HL-60 (cell line): ENCODE measurements at regions not wholly inside any gene's neighbourhood (a gene's known extent, or its start where the extent isn't known, plus 50 kb on each side); places are given as distances from the start of the nearest gene placed in this dataset.

Source experiments
- DNase-seq, 2 experiments: peaks; one replicate each; pipeline ENCODE4 v3.0.0-alpha.2; 2010 to 2020; ENCODE audit warnings: low read depth in 1 of 2, low spot score in 1 of 2
- H3K27ac ChIP-seq: fragments of 250-450 bp; sonication (Bioruptor Pico); replicated peaks from 2 replicates; pipeline ENCODE4 v1.5.1; 2020; ENCODE audit warnings: mild to moderate bottlenecking, moderate library complexity
- H3K27me3 ChIP-seq: fragments of 250-450 bp; sonication (Bioruptor Pico); 2 replicates; pipeline ENCODE4 v1.5.1; 2021; ENCODE audit warnings: mild to moderate bottlenecking, moderate library complexity; ENCODE audit not compliant: insufficient read depth, poor library complexity, severe bottlenecking
- H3K4me3 ChIP-seq: replicated peaks from 2 replicates; pipeline ENCODE4 v1.5.1; 2011; ENCODE audit warnings: mild to moderate bottlenecking, control low read depth, low read length; ENCODE audit not compliant: insufficient read depth
- CTCF ChIP-seq: IDR thresholded peaks from one replicate; pipeline ENCODE4 v1.5.1; 2011; ENCODE audit warnings: low read length, control low read depth, inconsistent platforms; ENCODE audit not compliant: insufficient read depth
- GABPA ChIP-seq: IDR thresholded peaks from 2 replicates; pipeline ENCODE4 v1.6.1; 2012; ENCODE audit warnings: low read depth
- POLR2AphosphoS5 ChIP-seq: IDR thresholded peaks from 2 replicates; pipeline ENCODE4 v1.6.1; 2012; ENCODE audit warnings: low read depth
- REST ChIP-seq: IDR thresholded peaks from 2 replicates; pipeline ENCODE4 v1.6.1; 2012; ENCODE audit warnings: low read depth; ENCODE audit not compliant: insufficient replicate concordance
- SPI1 ChIP-seq: IDR thresholded peaks from 2 replicates; pipeline ENCODE4 v1.6.1; 2012; ENCODE audit warnings: low read depth, mild to moderate bottlenecking, borderline replicate concordance

- no peak overlapping the region for H3K4me3 ChIP-seq
- H3K27me3 ChIP-seq = no peaks in the 10 kb centered on the region
- H3K27ac ChIP-seq = no peak overlapping the region
- DNase-seq = no peak
- TF ChIP-seq CTCF = no peak
- no peak for TF ChIP-seq POLR2AphosphoS5
- no peak for TF ChIP-seq REST
- TF ChIP-seq GABPA = no peak
- no peak for TF ChIP-seq SPI1
Observed at GRCh38 chr7:16300361-16300895, 120.9 kb downstream of the CRPPA start.

GRCh38 chr7:16299853-16300252 is 121.5 kb downstream of the CRPPA start:
- H3K4me3 ChIP-seq = no peak overlapping the region
- H3K27ac ChIP-seq = no peak overlapping the region
- no peaks in the 10 kb centered on the region for H3K27me3 ChIP-seq
- no peak for DNase-seq
- TF ChIP-seq GABPA = no peak
- TF ChIP-seq CTCF = no peak
- no peak for TF ChIP-seq REST
- no peak for TF ChIP-seq SPI1
- TF ChIP-seq POLR2AphosphoS5 = no peak

- no peak for DNase-seq
- TF ChIP-seq POLR2AphosphoS5 (no peak), CTCF (no peak), GABPA (no peak), REST (no peak), SPI1 (no peak)
- Histone ChIP-seq H3K27ac (no peak overlapping the region), H3K4me3 (no peak overlapping the region), H3K27me3 (no peaks in the 10 kb centered on the region)
Observed at GRCh38 chr7:16298221-16298620, 123.1 kb downstream of the CRPPA start.
